Mucosa of descending colon (tissue), 3 donors: ENCODE measurements at regions not wholly inside any gene's neighbourhood (a gene's known extent, or its start where the extent isn't known, plus 50 kb on each side); places are given as distances from the start of the nearest gene placed in this dataset.

Source experiments
- ATAC-seq: fragments of 200-7000 bp; cut with Tn5 transposase; one replicate; pipeline ENCODE4 v1.9.1; 2020; ENCODE audit warnings: mild to moderate bottlenecking, moderate library complexity
- DNase-seq, 3 donors: peaks; one replicate each; pipeline ENCODE4 v3.0.0-alpha.2; 2020
- H3K36me3 ChIP-seq: fragments of 200-600 bp; one replicate; pipeline ENCODE4 v1.8.0; 2021; ENCODE audit warnings: low read depth, mild to moderate bottlenecking
- H3K4me1 ChIP-seq: fragments of 200-600 bp; one replicate; pipeline ENCODE4 v1.8.0; 2021; ENCODE audit warnings: low read depth, mild to moderate bottlenecking
- H3K4me3 ChIP-seq: fragments of 200-600 bp; one replicate; pipeline ENCODE4 v1.8.0; 2021; ENCODE audit warnings: mild to moderate bottlenecking
- H3K9me3 ChIP-seq: fragments of 200-600 bp; one replicate; pipeline ENCODE4 v1.8.0; 2021; ENCODE audit warnings: mild to moderate bottlenecking
- intact Hi-C, 2 donors: fragments of 100-400 bp; cut with DNase I in 1 of 2; cut with micrococcal nuclease in 1 of 2; formaldehyde crosslinking; loops; one replicate each; pipeline versions ENCODE4 v1.11.0 to v1.11.1; 2022; cut with DNase I, micrococcal nuclease
- TF ChIP-seq, protein P1 (sequence below): fragments of 200-600 bp; IDR thresholded peaks from one replicate; pipeline ENCODE4 v1.8.0; 2022; ENCODE audit warnings: antibody characterized with exemption, mild to moderate bottlenecking
- donor health status: DM: no; HTN: no; CAD: no; lungs with moderate emphysema.
- donor health status: DM: no; HTN: no; CAD: no.
- donor health status: DM: no; HTN: yes; CAD: no.

DNA sequence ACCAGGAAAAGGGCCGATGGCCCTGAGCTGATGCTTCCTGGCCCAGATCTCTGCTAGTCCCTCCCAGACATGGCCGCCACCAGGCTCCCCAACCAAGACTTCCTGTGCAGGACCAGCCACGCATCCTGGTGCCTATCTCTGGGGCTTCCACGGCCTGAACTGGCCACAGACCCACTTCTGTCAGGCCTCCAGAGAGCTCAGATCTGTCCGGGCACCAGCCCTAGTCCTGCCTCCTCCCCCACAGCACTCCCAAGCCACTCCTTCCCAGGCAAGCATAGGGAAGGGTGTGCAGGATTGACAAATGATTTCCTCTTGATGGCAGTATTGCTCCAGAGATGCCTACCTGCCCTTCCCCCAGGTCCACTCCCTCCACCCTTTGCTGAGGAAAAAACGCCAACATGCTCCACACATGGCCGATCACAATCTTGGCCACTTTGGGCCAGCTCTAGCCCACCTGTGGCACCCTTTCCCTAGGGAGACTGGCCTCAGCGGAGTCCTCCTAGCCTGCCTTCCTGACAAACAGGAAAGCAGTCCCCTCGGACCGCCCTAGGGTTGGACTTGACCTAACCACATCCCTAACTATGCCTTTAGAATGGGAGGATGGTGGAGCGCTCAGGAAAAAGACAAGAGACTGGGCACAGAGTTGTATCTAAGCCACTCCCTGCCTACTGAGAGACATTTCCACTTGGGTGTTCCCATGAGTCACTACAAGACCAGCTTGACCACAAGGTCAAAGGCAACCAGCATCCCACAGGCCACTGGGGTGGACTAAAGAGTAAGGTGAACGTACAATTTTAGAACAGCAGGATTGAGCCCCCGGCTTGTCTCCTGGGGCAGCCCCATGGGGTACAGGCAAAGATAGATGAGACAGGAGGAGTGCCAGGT is 277.5 kb upstream of the AGTR2 start:
- ATAC-seq (peak; percentile 88), DNase-seq (peak; percentile 37 to 67 (median 57))
- Histone ChIP-seq H3K4me1 (no peaks in the 10 kb centered on the region), H3K9me3 (no peaks in the 10 kb centered on the region), H3K36me3 (no peaks in the 10 kb centered on the region), H3K4me3 (no peak overlapping the region)
- TF ChIP-seq, protein P1, sequence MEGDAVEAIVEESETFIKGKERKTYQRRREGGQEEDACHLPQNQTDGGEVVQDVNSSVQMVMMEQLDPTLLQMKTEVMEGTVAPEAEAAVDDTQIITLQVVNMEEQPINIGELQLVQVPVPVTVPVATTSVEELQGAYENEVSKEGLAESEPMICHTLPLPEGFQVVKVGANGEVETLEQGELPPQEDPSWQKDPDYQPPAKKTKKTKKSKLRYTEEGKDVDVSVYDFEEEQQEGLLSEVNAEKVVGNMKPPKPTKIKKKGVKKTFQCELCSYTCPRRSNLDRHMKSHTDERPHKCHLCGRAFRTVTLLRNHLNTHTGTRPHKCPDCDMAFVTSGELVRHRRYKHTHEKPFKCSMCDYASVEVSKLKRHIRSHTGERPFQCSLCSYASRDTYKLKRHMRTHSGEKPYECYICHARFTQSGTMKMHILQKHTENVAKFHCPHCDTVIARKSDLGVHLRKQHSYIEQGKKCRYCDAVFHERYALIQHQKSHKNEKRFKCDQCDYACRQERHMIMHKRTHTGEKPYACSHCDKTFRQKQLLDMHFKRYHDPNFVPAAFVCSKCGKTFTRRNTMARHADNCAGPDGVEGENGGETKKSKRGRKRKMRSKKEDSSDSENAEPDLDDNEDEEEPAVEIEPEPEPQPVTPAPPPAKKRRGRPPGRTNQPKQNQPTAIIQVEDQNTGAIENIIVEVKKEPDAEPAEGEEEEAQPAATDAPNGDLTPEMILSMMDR: no peak
- intact Hi-C loops: no loop called here

DNA sequence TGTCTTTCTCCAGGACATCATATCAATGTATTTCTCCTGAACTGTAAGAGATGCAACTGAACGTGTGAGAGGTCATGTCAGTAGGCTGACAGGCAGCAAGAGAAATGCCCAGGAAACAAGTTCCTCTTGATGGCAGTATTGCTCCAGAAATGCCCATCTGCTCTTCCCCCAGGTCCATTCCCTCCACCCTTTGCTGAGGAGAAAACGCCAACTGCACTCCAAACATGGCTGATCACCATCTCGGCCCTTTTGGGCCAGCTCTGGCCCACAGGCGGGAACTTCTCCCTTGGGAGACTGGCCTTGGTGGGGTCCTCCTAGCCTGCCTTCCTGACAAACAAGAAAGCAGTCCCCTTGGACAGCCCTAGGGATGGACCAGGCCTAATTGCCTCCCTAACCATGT is 276.5 kb upstream of the AGTR2 start:
- Histone ChIP-seq H3K4me1 (no peaks in the 10 kb centered on the region), H3K9me3 (no peaks in the 10 kb centered on the region), H3K36me3 (no peaks in the 10 kb centered on the region), H3K4me3 (no peak overlapping the region)
- DNase-seq (peak in 2 of 3 donors; percentile 8 to 25), ATAC-seq (peak; percentile 9)
- intact Hi-C loops: no loop called here
- TF ChIP-seq, protein P1: no peak

DNA sequence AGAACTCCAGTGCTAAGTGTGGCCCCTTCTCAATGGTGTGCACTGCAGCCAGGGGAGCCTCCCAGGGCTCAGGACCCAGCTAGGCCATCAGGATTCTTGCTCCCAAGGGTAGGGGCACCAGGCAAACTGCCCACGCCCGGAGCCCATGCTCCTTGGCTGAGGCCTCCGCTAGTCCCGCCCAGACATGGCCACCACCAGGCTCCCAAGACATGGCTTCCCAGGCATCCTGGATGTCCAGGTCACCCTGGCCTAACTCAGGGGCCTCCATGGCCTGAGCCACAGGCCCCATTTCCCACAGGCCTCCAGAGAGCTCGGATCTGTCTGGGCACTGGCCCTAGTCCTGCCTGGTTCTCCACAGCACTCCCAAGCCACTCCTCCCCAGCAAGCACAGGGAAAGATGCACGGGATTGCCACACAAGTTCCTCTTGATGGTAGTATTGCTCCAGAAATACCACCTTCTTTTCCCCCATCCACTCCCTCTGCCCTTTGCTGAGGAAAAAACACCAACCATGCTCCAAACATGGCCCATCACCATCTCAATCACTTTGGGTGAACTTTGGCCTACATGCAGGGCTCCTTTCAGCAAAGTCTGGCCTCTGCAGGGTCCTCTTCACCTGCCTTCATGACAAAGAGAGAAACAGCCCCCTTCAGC is 274.7 kb upstream of the AGTR2 start:
- Histone ChIP-seq H3K36me3 (no peaks in the 10 kb centered on the region), H3K4me3 (no peak overlapping the region), H3K9me3 (no peaks in the 10 kb centered on the region), H3K4me1 (no peaks in the 10 kb centered on the region)
- ATAC-seq: no peak
- TF ChIP-seq, protein P1: no peak
- DNase-seq: no peak
- intact Hi-C loops: no loop called here

DNA sequence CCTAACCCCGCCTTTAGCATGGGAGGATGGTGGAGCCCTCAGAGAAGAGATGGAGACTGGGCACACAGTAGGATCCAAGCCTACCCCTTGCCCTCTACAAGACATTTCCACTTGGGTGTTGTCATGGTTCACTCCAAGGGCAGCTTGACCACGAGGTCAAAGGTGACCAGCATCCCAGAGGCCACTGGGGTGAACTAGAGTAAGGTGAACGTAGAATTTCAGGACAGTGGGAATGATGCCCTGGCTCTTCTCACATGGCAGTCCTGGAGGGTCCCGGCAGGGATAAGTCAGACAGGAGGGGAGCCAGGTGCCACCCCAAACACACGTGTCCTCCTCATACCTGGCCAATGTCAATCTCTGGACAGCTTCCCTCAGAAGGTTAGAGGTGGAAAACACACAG is 274.2 kb upstream of the AGTR2 start:
- no peak for DNase-seq

DNA sequence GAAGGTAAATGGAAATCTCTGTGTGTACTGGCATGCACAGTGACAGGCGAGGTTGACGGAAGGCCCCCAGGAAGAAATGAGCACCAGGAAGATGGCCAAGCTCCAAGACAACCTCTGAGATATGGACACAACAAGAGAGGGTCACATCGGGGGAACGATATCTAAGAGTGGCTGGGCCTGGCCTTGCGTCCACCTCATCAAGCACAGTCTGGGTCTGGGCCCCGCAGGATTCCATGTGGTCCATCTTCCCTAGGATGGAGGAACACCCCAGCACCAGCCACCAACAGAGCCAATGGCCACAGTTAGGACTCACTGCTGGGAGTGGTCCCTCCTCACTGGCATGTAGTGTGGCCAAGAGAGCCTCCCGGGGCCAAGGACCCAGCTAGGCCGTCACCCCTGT is 272.6 kb upstream of the AGTR2 start:
- Histone ChIP-seq H3K4me1 (no peaks in the 10 kb centered on the region), H3K4me3 (no peak overlapping the region), H3K36me3 (no peaks in the 10 kb centered on the region), H3K9me3 (no peaks in the 10 kb centered on the region)
- intact Hi-C loops: no loop called here
- TF ChIP-seq, protein P1: no peak
- DNase-seq (no peak), ATAC-seq (no peak)

More for the DNA sequence above, 274.2 kb upstream of the AGTR2 start:
- Histone ChIP-seq H3K9me3 (no peaks in the 10 kb centered on the region), H3K4me3 (no peak overlapping the region), H3K4me1 (no peaks in the 10 kb centered on the region), H3K36me3 (no peaks in the 10 kb centered on the region)
- intact Hi-C loops: no loop called here
- TF ChIP-seq, protein P1: no peak
- ATAC-seq: no peak
